ENCODE measurements at regions not wholly inside any gene's neighbourhood (a gene's known extent, or its start where the extent isn't known, plus 50 kb on each side); places are given as distances from the start of the nearest gene placed in this dataset.

GRCh38 chr3:145395421-145395820 lies 765.6 kb downstream of the PLOD2 start:
- ChIA-PET CTCF (no interaction called here), POLR2A (no interaction called here)
- H3K4me3 ChIP-seq (ENCODE audit: low read depth, low read length): no peak overlapping the region
- no peak for TF ChIP-seq CTCF (IDR thresholded peaks at IDR 0.05; ENCODE audit: low read depth, low read length)
- no peak for DNase-seq (ENCODE audit: low read depth, low spot score)
- H3K9me3 ChIP-seq (ENCODE audit: control insufficient read depth, insufficient read depth, low read length): no peaks in the 10 kb centered on the region
- no peaks in the 10 kb centered on the region for H3K27me3 ChIP-seq (ENCODE audit: control insufficient read depth, insufficient read depth, low read length)
- H3K27ac ChIP-seq (ENCODE audit: low read depth, low read length): no peak overlapping the region

GRCh38 chr3:145411605-145412004 lies 749.4 kb downstream of the PLOD2 start:
- H3K27ac ChIP-seq (ENCODE audit: low read depth, low read length): no peak overlapping the region
- TF ChIP-seq CTCF (IDR thresholded peaks at IDR 0.05; ENCODE audit: low read depth, low read length): no peak
- ChIA-PET POLR2A (no interaction called here), CTCF (no interaction called here)
- H3K4me3 ChIP-seq (ENCODE audit: low read depth, low read length): no peak overlapping the region
- H3K27me3 ChIP-seq (ENCODE audit: control insufficient read depth, insufficient read depth, low read length): no peaks in the 10 kb centered on the region
- DNase-seq (ENCODE audit: low read depth, low spot score): no peak
- H3K9me3 ChIP-seq (ENCODE audit: control insufficient read depth, insufficient read depth, low read length): no peaks in the 10 kb centered on the region

GRCh38 chr3:145417678-145418077 lies 743.3 kb downstream of the PLOD2 start:
- POLR2A ChIA-PET: no interaction called here

GRCh38 chr3:145422556-145422955 lies 738.4 kb downstream of the PLOD2 start:
- Histone ChIP-seq H3K27ac (ENCODE audit: low read depth, low read length) (no peak overlapping the region), H3K9me3 (ENCODE audit: control insufficient read depth, insufficient read depth, low read length) (no peaks in the 10 kb centered on the region), H3K27me3 (ENCODE audit: control insufficient read depth, insufficient read depth, low read length) (no peaks in the 10 kb centered on the region), H3K4me3 (ENCODE audit: low read depth, low read length) (no peak overlapping the region)
- TF ChIP-seq CTCF (IDR thresholded peaks at IDR 0.05; ENCODE audit: low read depth, low read length): no peak
- no peak for DNase-seq (ENCODE audit: low read depth, low spot score)
- ChIA-PET POLR2A (no interaction called here), CTCF (no interaction called here)

More at GRCh38 chr3:145417678-145418077, 743.3 kb downstream of the PLOD2 start:
- Histone ChIP-seq H3K4me3 (ENCODE audit: low read depth, low read length) (no peak overlapping the region), H3K27me3 (ENCODE audit: control insufficient read depth, insufficient read depth, low read length) (no peaks in the 10 kb centered on the region), H3K9me3 (ENCODE audit: control insufficient read depth, insufficient read depth, low read length) (no peaks in the 10 kb centered on the region), H3K27ac (ENCODE audit: low read depth, low read length) (no peak overlapping the region)
- CTCF ChIA-PET: no interaction called here
- TF ChIP-seq CTCF (IDR thresholded peaks at IDR 0.05; ENCODE audit: low read depth, low read length): no peak
- no peak for DNase-seq (ENCODE audit: low read depth, low spot score)

- POLR2A ChIA-PET: no interaction called here
Observed at GRCh38 chr3:145427355-145427754, 733.6 kb downstream of the PLOD2 start.

More at GRCh38 chr3:145427355-145427754, 733.6 kb downstream of the PLOD2 start:
- no peak for TF ChIP-seq CTCF (IDR thresholded peaks at IDR 0.05; ENCODE audit: low read depth, low read length)
- Histone ChIP-seq H3K27ac (ENCODE audit: low read depth, low read length) (no peak overlapping the region), H3K9me3 (ENCODE audit: control insufficient read depth, insufficient read depth, low read length) (no peaks in the 10 kb centered on the region), H3K27me3 (ENCODE audit: control insufficient read depth, insufficient read depth, low read length) (no peaks in the 10 kb centered on the region), H3K4me3 (ENCODE audit: low read depth, low read length) (no peak overlapping the region)
- DNase-seq (ENCODE audit: low read depth, low spot score): no peak
- CTCF ChIA-PET: no interaction called here
